H1 (cell line): ENCODE measurements at regions not wholly inside any gene's neighbourhood (a gene's known extent, or its start where the extent isn't known, plus 50 kb on each side); places are given as distances from the start of the nearest gene placed in this dataset.

Experiments used
- CTCF ChIA-PET: fragments of 300-600 bp; sonication (Branson Sonifier 250); formaldehyde crosslinking; loops from one replicate; lab custom pipeline; 2021; ENCODE audit not compliant: partially characterized antibody; lab: Charles Lee
- POLR2A ChIA-PET: fragments of 300-600 bp; sonication (Branson Sonifier 250); formaldehyde crosslinking; loops from one replicate; lab custom pipeline; 2021; ENCODE audit warnings: inconsistent platforms; ENCODE audit not compliant: partially characterized antibody; lab: Charles Lee
- DNase-seq, 2 experiments: peaks; one replicate each; pipeline versions ENCODE4 v3.0.0 to v3.0.0-alpha.2; 2010 to 2022; ENCODE audit warnings: low spot score in 2 of 2, low read depth in 1 of 2, mixed read lengths in 1 of 2
- FAIRE-seq: peaks from 2 replicates; lab custom pipeline; 2011; peaks lifted over from hg19 to GRCh38; lab: Jason Lieb, UNC
- H2AFZ ChIP-seq: 2 replicates; pipeline ENCODE4 v1.8.1; 2012; ENCODE audit warnings: low read length, inconsistent platforms
- H2AK5ac ChIP-seq: 2 replicates; pipeline ENCODE4 v1.6.1; 2013; ENCODE audit warnings: low read depth, low read length
- H2BK120ac ChIP-seq: replicated peaks from 2 replicates; pipeline ENCODE3; 2013; ENCODE audit warnings: low read depth, low read length, inconsistent platforms
- H2BK12ac ChIP-seq: 2 replicates; pipeline ENCODE4 v1.6.1; 2013; ENCODE audit warnings: low read depth, low read length
- H2BK15ac ChIP-seq: 2 replicates; pipeline ENCODE4 v1.6.1; 2013; ENCODE audit warnings: low read length
- H2BK20ac ChIP-seq: 2 replicates; pipeline ENCODE4 v1.6.1; 2013; ENCODE audit warnings: low read length
- H2BK5ac ChIP-seq: 2 replicates; pipeline ENCODE4 v1.6.1; 2013; ENCODE audit warnings: low read depth, low read length
- H3K14ac ChIP-seq: 2 replicates; pipeline ENCODE4 v1.6.1; 2013; ENCODE audit warnings: inconsistent platforms; ENCODE audit not compliant: insufficient read length
- H3K18ac ChIP-seq: 2 replicates; pipeline ENCODE4 v1.6.1; 2013; ENCODE audit warnings: low read length; ENCODE audit errors: extremely low read depth
- H3K23ac ChIP-seq: 2 replicates; pipeline ENCODE4 v1.6.1; 2013; ENCODE audit warnings: inconsistent platforms; ENCODE audit not compliant: insufficient read length
- H3K23me2 ChIP-seq: 2 replicates; pipeline ENCODE4 v1.6.1; 2013; ENCODE audit warnings: low read depth, low read length
- H3K27ac ChIP-seq: 2 replicates; pipeline ENCODE4 v1.6.1; 2011; ENCODE audit warnings: low read depth, low read length, inconsistent platforms
- H3K27me3 ChIP-seq, 4 experiments: replicated peaks in 1 of 4; 1 replicate in 1 of 4; 2 replicates in 3 of 4; pipeline versions ENCODE4 v1.6.1 to v1.8.1; 2011 to 2013; ENCODE audit warnings: low read length in 3 of 4, mild to moderate bottlenecking in 3 of 4, inconsistent platforms in 2 of 4, mixed read lengths in 2 of 4, moderate library complexity in 1 of 4; ENCODE audit not compliant: control insufficient read depth in 3 of 4, insufficient read depth in 3 of 4; ENCODE audit errors: extremely low read depth in 1 of 4
- H3K36me3 ChIP-seq, 4 experiments: 2 replicates each; pipeline versions ENCODE4 v1.6.1 to v1.8.1; 2011 to 2013; ENCODE audit warnings: mild to moderate bottlenecking in 4 of 4, low read length in 3 of 4, moderate library complexity in 2 of 4, control low read depth in 1 of 4, inconsistent platforms in 1 of 4; ENCODE audit not compliant: insufficient read depth in 4 of 4, control insufficient read depth in 2 of 4
- H3K4ac ChIP-seq: replicated peaks from 2 replicates; pipeline ENCODE3; 2013; ENCODE audit warnings: low read length, low read depth, mixed read lengths, inconsistent platforms; ENCODE audit not compliant: insufficient read length
- H3K4me1 ChIP-seq, 4 experiments: replicated peaks in 1 of 4; 1 replicate in 1 of 4; 2 replicates in 3 of 4; pipeline versions ENCODE4 v1.6.1 to v1.8.1; 2011 to 2013; ENCODE audit warnings: low read length in 3 of 4, inconsistent platforms in 2 of 4, mixed read lengths in 1 of 4; ENCODE audit not compliant: insufficient read depth in 4 of 4, control insufficient read depth in 3 of 4
- H3K4me2 ChIP-seq, 2 experiments: 2 replicates each; pipeline versions ENCODE4 v1.6.1 to v1.8.1; 2011 to 2013; ENCODE audit warnings: low read depth in 2 of 2, low read length in 2 of 2, control low read depth in 1 of 2, inconsistent platforms in 1 of 2, mild to moderate bottlenecking in 1 of 2; ENCODE audit not compliant: insufficient read depth in 1 of 2
- H3K4me3 ChIP-seq, 4 experiments: fragments of 200-600, 300-600 bp in 1 of 4; sonication (generic), shearing (Covaris generic), sonication (Bioruptor Twin) in 1 of 4; 2 replicates each; pipeline versions ENCODE4 v1.5.1 to v1.8.1; 2011 to 2016; ENCODE audit warnings: low read length in 4 of 4, low read depth in 3 of 4, control low read depth in 2 of 4, inconsistent platforms in 2 of 4, mild to moderate bottlenecking in 2 of 4, mixed read lengths in 1 of 4, moderate library complexity in 1 of 4; ENCODE audit not compliant: insufficient read depth in 2 of 4; ENCODE audit errors: extremely low read depth in 1 of 4
- H3K56ac ChIP-seq: replicated peaks from 2 replicates; pipeline ENCODE3; 2013; ENCODE audit warnings: low read depth, mild to moderate bottlenecking, mixed read lengths, low read length, inconsistent platforms; ENCODE audit not compliant: insufficient read length
- H3K79me1 ChIP-seq: 2 replicates; pipeline ENCODE4 v1.6.1; 2013; ENCODE audit warnings: low read depth, low read length, control low read depth
- H3K79me2 ChIP-seq, 2 experiments: 2 replicates each; pipeline versions ENCODE4 v1.6.1 to v1.8.1; 2012 to 2013; ENCODE audit warnings: low read length in 2 of 2, mild to moderate bottlenecking in 2 of 2, inconsistent platforms in 1 of 2; ENCODE audit not compliant: insufficient read depth in 2 of 2, control insufficient read depth in 1 of 2
- H3K9ac ChIP-seq, 4 experiments: replicated peaks in 1 of 4; 1 replicate in 1 of 4; 2 replicates in 3 of 4; pipeline versions ENCODE4 v1.6.1 to v1.8.1; 2011 to 2013; ENCODE audit warnings: low read depth in 3 of 4, low read length in 3 of 4, control low read depth in 2 of 4, mild to moderate bottlenecking in 2 of 4, moderate library complexity in 2 of 4, inconsistent platforms in 1 of 4; ENCODE audit errors: extremely low read depth in 1 of 4
- H3K9me3 ChIP-seq, 2 experiments: 2 replicates each; pipeline versions ENCODE4 v1.6.1 to v1.8.1; 2012 to 2013; ENCODE audit warnings: mild to moderate bottlenecking in 2 of 2, moderate library complexity in 2 of 2, control low read depth in 1 of 2, inconsistent platforms in 1 of 2, low read depth in 1 of 2, low read length in 1 of 2, mixed read lengths in 1 of 2; ENCODE audit not compliant: insufficient read depth in 2 of 2
- H4K20me1 ChIP-seq, 2 experiments: replicated peaks in 1 of 2; 2 replicates each; pipeline versions ENCODE3 to v1.8.1; 2011 to 2013; ENCODE audit warnings: inconsistent platforms in 2 of 2, low read length in 2 of 2, mild to moderate bottlenecking in 1 of 2; ENCODE audit not compliant: insufficient read depth in 2 of 2, control insufficient read depth in 1 of 2
- H4K5ac ChIP-seq: 2 replicates; pipeline ENCODE4 v1.6.1; 2013; ENCODE audit warnings: low read length, low read depth, mixed read lengths, inconsistent platforms; ENCODE audit not compliant: insufficient read length
- H4K8ac ChIP-seq: 2 replicates; pipeline ENCODE4 v1.8.0; 2013; ENCODE audit warnings: mild to moderate bottlenecking, moderate library complexity, low read length, inconsistent platforms; ENCODE audit not compliant: insufficient read depth; ENCODE audit errors: extremely low read depth
- H4K91ac ChIP-seq: replicated peaks from 2 replicates; pipeline ENCODE3; 2013; ENCODE audit warnings: low read length, mixed read lengths, inconsistent platforms; ENCODE audit not compliant: insufficient read length
- BCL11A ChIP-seq, 2 experiments: IDR thresholded peaks; one replicate each; pipeline ENCODE4 v1.6.1; 2011; ENCODE audit warnings: low read depth in 2 of 2, low read length in 2 of 2, mild to moderate bottlenecking in 2 of 2
- BRCA1 ChIP-seq: IDR thresholded peaks from 2 replicates; pipeline ENCODE4 v1.6.1; 2012; ENCODE audit warnings: low read depth, low read length, improper control_type of control experiment
- CHD1 ChIP-seq: IDR thresholded peaks from 2 replicates; pipeline ENCODE4 v1.6.1; 2012; ENCODE audit warnings: low read depth, low read length, improper control_type of control experiment
- EP300 ChIP-seq, 2 experiments: IDR thresholded peaks; 1 replicate in 1 of 2; 2 replicates in 1 of 2; pipeline ENCODE4 v1.6.1; 2011 to 2012; ENCODE audit warnings: low read depth in 2 of 2, low read length in 2 of 2, mild to moderate bottlenecking in 2 of 2, borderline replicate concordance in 1 of 2, inconsistent platforms in 1 of 2, moderate library complexity in 1 of 2
- HDAC2 ChIP-seq, 2 experiments: fragments of 300-600 bp in 1 of 2; sonication (generic) in 1 of 2; IDR thresholded peaks; 2 replicates each; pipeline ENCODE4 v1.6.1; 2011 to 2012; ENCODE audit warnings: low read depth in 2 of 2, low read length in 2 of 2, mild to moderate bottlenecking in 2 of 2, moderate library complexity in 2 of 2, borderline replicate concordance in 1 of 2, inconsistent platforms in 1 of 2
- HDAC6 ChIP-seq: IDR thresholded peaks from one replicate; pipeline ENCODE4 v1.7.1; 2012; ENCODE audit warnings: low read depth, mild to moderate bottlenecking, inconsistent platforms, low read length, moderate library complexity
- JUN ChIP-seq: IDR thresholded peaks from 2 replicates; pipeline ENCODE4 v1.6.1; 2011; ENCODE audit warnings: low read depth, mild to moderate bottlenecking, improper control_type of control experiment, low read length
- NANOG ChIP-seq: IDR thresholded peaks from 2 replicates; pipeline ENCODE4 v1.6.1; 2011; ENCODE audit warnings: low read length, low read depth, mild to moderate bottlenecking, inconsistent platforms; ENCODE audit not compliant: insufficient read depth, poor library complexity, severe bottlenecking
- POU5F1 ChIP-seq: IDR thresholded peaks from 2 replicates; pipeline ENCODE4 v1.6.1; 2011; ENCODE audit warnings: low read depth, mild to moderate bottlenecking, low read length, moderate library complexity
- SIN3A ChIP-seq, 2 experiments: IDR thresholded peaks in 1 of 2; conservative IDR thresholded peaks in 1 of 2; 2 replicates each; pipeline ENCODE4 v1.6.1; 2011 to 2012; ENCODE audit warnings: low read length in 2 of 2, improper control_type of control experiment in 1 of 2, low read depth in 1 of 2, mild to moderate bottlenecking in 1 of 2
- SP4 ChIP-seq: IDR thresholded peaks from 2 replicates; pipeline ENCODE4 v1.6.1; 2012; ENCODE audit warnings: low read length, inconsistent platforms
- TAF1 ChIP-seq: IDR thresholded peaks from 2 replicates; pipeline ENCODE4 v1.6.1; 2011; ENCODE audit warnings: mild to moderate bottlenecking, low read depth, low read length
- YY1 ChIP-seq: IDR thresholded peaks from 2 replicates; pipeline ENCODE4 v1.6.1; 2011; ENCODE audit warnings: low read depth, mild to moderate bottlenecking, low read length
- WGBS, 2 experiments: shearing (Covaris generic) in 1 of 2; methylation state at CpG; one replicate each; pipeline versions ENCODE4 v1.1.6 to v1.1.7; 2013 to 2015; ENCODE audit warnings: low lambda C conversion rate in 2 of 2, mixed read lengths in 2 of 2, inconsistent platforms in 1 of 2, low coverage in 1 of 2, missing lambda C conversion rate in 1 of 2; ENCODE audit not compliant: insufficient replicate concordance in 2 of 2, insufficient coverage in 1 of 2, insufficient read length in 1 of 2; ENCODE audit errors: extremely low coverage in 1 of 2, missing lambda C conversion rate in 1 of 2; 5-methylcytosine and 5-hydroxymethylcytosine counted together
- TF ChIP-seq, protein P1 (sequence below): IDR thresholded peaks from 2 replicates; pipeline ENCODE4 v1.6.1; 2011; ENCODE audit warnings: low read length, improper control_type of control experiment

- no peaks in the 10 kb centered on the region for H3K23me2 ChIP-seq
- H2BK15ac ChIP-seq: no peak overlapping the region
- H4K91ac ChIP-seq: no peak overlapping the region
- DNase-seq (no peak), FAIRE-seq (no peak)
- H3K23ac ChIP-seq: no peak overlapping the region
- TF ChIP-seq, protein P1, sequence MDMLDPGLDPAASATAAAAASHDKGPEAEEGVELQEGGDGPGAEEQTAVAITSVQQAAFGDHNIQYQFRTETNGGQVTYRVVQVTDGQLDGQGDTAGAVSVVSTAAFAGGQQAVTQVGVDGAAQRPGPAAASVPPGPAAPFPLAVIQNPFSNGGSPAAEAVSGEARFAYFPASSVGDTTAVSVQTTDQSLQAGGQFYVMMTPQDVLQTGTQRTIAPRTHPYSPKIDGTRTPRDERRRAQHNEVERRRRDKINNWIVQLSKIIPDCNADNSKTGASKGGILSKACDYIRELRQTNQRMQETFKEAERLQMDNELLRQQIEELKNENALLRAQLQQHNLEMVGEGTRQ: no peak
- no peak for TF ChIP-seq HDAC6
- no peak for TF ChIP-seq BRCA1
- TF ChIP-seq EP300 (IDR thresholded peaks at IDR 0.05; ENCODE audit: borderline replicate concordance in 1 of 2, low read depth in 2 of 2, low read length in 2 of 2): no peak
- no peak for TF ChIP-seq BCL11A (IDR thresholded peaks at IDR 0.05; ENCODE audit: low read depth in 2 of 2, low read length in 2 of 2)
- TF ChIP-seq SP4: no peak
- TF ChIP-seq POU5F1: no peak
- no peak for TF ChIP-seq SIN3A (conservative IDR thresholded peaks at IDR 0.05 in 1 of 2, IDR thresholded peaks at IDR 0.05 in 1 of 2; ENCODE audit: low read depth in 1 of 2, low read length in 2 of 2)
- TF ChIP-seq CHD1: no peak
- TF ChIP-seq NANOG: no peak
- TF ChIP-seq YY1: no peak
- TF ChIP-seq HDAC2 (IDR thresholded peaks at IDR 0.05; ENCODE audit: borderline replicate concordance in 1 of 2, low read depth in 2 of 2, low read length in 2 of 2): no peak
- no peak for TF ChIP-seq TAF1
- no peak for TF ChIP-seq JUN
- H4K5ac ChIP-seq: no peak overlapping the region
- no peak overlapping the region for H4K8ac ChIP-seq
- H3K4me2 ChIP-seq: no peak overlapping the region
- ChIA-PET CTCF (interaction anchor here (0.6 kb wide), 1 partner anchor 249 kb away, joined by 3 read pairs; no protein-coding TSS in a partner anchor), POLR2A (no interaction called here)
- no peaks in the 10 kb centered on the region for H3K79me1 ChIP-seq
- H2BK5ac ChIP-seq: no peak overlapping the region
- H2BK12ac ChIP-seq: no peak overlapping the region
- H3K36me3 ChIP-seq: no peaks in the 10 kb centered on the region
- H2AK5ac ChIP-seq: no peak overlapping the region
- H3K14ac ChIP-seq: no peak overlapping the region
- no peak overlapping the region for H3K56ac ChIP-seq
- H3K4me3 ChIP-seq: no peak overlapping the region
- no peak overlapping the region for H3K18ac ChIP-seq
- no peak overlapping the region for H2BK120ac ChIP-seq
- H3K27me3 ChIP-seq: no peaks in the 10 kb centered on the region
- H2AFZ ChIP-seq: no peak overlapping the region
- H3K9me3 ChIP-seq: no peaks in the 10 kb centered on the region
- 82% methylated on average over 2 of the region's 2 CpGs; no CpG with 5 or more reads in 1 of the 2 experiments for WGBS, 2 experiments
- H3K79me2 ChIP-seq: no peaks in the 10 kb centered on the region
- H4K20me1 ChIP-seq: no peaks in the 10 kb centered on the region
- no peaks in the 10 kb centered on the region for H3K4me1 ChIP-seq
- no peak overlapping the region for H3K27ac ChIP-seq
- no peak overlapping the region for H3K9ac ChIP-seq
- no peak overlapping the region for H3K4ac ChIP-seq
- H2BK20ac ChIP-seq: no peak overlapping the region
Measured at GRCh38 chr11:96755209-96755608, 365.4 kb downstream of the JRKL start.
